Middle frontal gyrus (tissue), 1 donor: ENCODE measurements at regions not wholly inside any gene's neighbourhood (a gene's known extent, or its start where the extent isn't known, plus 50 kb on each side); places are given as distances from the start of the nearest gene placed in this dataset.

Experiments used
- DNase-seq: peaks from one replicate; pipeline ENCODE4 v3.0.0-alpha.2; 2015; ENCODE audit warnings: low spot score; ENCODE audit errors: extremely low spot score

DNA sequence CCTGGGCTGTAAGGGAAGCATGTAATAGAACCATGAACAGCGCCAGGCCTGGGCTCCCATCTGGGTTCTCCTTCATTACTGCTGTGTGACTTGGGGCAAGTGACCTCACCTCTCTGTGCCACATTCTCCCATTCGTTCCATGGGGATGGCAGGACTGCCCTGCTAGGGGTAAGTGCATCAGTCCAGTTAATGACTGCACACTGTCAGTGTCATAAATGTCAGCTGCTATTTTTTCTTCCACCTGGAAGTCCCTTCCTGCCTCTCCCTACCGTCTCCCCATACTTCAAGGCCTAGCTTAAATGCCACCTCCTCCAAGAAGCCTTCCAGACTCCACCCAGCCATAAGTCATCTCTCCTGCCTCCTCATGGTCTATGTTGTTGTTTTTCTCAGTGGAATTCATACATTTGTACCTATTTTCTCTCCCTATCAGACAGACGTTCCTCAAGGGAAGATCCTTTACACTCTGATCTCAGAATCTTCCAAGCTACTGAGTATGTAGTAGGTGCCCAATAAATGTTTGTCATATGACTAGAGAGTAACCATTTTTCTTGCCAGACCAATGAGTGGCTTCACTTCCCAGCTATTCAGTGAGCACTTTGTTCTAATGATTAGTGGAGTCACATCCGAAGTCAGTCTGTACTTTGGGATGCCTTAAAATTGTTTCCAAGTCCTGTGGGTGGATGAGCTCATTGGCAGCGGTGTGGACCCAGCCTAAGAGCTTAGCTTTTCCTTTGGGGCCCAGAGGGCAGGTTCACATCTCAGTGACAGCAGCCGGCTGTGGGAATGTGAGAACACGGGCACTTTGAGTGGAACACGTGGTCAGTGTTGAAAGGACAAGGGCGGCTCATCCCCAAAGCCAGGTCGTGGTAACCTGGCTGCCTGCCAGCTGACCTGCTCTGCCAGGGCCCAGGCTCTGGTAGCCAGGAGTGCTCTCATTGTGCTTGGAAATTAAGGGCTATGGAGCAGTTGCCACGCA, 147.5 kb upstream of the GSE1 start:
- no peak for DNase-seq

DNA sequence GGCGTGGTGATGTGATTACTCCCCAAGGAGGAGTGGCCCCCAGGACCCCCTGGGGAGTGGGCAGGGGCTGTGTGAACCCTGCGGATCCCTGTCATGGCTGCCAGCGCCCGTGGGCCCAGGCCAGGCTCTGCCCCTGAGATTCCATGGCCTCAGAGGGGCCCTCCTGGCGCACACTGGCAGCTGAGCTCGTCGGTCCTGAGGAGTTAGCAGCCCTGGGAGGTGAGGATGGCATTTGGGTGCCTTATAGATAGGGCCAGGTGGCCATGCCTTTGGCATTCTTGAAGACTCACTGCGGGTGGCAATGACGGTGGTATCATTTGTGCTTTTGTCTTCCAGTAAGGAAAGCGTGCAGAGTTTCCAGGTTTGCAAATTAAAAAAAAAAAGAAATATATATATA, 146.8 kb upstream of the GSE1 start:
- no peak for DNase-seq

GRCh38 chr16:85466989-85467388, 146.1 kb upstream of the GSE1 start:
- no peak for DNase-seq

GRCh38 chr16:85469929-85470590, 143.1 kb upstream of the GSE1 start:
- no peak for DNase-seq

DNA sequence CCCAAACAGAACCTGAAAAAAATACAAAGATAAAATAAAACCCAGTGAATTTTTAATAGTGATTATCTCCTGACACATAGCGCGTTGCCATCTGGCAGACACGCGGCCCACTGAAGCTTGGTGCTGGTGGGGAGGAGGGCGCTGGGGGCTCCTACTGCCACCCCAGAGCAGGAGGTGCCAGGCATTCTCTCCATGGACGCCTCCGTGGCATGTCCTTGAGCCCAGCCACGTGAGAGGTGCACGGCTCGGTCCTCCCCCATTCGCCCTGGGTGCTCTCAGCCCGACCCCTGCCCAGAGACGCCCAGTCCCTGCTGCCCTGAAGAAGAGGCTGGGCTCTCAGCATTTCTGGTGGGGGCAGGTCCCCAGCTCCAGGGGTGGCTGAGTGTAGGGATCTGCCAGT, 142.2 kb upstream of the GSE1 start:
- DNase-seq, result no peak

DNA sequence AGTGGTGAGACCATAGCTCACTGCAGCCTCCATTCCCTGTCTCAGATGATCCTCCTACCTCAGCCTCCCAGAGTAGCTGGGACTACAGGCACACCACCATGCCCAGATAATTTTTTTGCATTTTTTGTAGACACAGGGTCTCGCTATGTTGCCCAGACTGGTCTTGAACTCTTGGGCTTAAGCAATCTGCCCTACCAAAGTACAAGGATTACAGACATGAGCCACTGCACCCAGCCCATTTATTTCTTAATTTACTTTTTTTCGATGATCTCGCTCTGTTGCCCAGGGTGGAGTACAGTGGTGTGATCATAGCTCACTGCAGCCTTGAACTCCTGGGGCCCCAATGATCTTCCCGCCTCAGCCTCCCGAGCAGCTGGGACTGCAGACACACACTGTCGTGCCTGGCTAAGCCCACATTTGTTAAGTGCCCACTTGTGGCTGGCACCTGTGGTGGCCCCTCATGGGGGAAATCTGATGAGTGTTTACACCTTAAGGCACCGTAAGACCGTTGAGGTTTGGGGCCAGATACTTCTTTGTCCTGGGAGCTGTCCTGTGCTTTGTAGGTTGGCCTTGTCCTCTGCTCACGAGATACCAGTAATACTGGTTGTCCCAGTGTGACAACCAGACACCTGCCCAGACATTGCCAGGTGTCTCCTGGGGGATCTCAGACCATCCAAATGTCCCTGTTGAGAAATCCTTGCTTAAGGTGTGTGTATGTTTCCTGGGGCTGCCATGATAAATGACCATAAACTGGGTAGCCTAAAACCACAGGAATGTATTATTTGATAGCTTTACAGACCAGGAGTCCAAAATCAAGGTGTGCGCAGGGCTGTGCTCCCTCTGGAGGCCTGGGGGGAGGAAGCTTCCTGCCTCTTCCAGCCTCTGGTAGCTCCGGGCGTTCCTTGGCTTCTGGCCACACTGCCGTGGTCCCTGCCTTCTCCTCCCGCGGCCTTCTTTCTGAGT, 141.4 kb upstream of the GSE1 start:
- no peak for DNase-seq

DNA sequence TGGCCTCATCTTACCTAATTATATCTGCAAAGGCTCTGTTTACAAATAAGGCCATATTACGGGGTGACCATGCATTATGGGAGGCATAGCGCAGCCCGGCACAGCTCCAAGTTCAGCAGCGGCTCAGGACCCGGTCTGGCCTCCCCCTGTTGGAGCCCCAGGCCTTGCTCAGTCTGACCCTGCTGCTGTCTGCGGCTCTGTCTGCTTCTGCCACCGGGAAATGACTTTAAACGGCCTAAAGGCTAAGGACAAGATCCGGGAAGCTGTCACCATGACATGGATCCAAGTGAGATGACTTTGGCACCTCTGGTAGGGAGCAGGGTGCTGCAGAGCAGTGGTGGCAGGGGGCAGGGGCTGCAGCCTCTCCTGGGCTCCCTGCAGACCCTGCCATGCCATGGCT, 140.6 kb upstream of the GSE1 start:
- no peak for DNase-seq

GRCh38 chr16:85473323-85473722, 139.8 kb upstream of the GSE1 start:
- DNase-seq, result no peak

- DNase-seq, result no peak
These were observed 139.1 kb upstream of the GSE1 start for GRCh38 chr16:85473909-85474620.

DNA sequence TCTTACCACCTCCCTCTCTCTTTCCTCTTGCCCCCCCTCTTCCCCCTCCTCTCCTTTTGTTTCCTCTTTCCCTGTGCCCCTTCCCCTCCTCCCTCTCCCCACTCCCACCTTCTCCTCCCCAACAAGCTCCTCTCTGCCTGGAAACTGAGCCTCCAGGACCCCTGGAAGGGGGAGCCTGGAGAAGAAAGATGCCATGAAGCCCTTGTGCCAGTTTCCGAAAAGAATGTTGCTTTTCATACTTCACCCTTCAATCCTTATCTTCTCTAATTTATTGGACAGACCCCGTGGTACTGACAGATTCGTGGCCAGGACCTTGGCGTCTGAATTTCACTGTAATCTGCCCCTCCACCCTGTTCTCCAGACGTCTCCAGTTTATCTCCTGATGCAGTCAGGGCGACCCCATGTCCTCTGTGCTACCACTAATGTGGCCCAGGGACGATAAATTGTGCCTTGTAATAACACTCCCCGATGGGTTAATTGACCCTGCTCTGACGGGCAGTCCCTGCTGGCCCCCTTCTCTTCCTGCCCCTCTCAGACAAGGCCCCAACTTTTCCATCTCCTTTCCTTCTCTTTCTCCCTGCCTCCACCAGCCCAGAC, 138.4 kb upstream of the GSE1 start:
- no peak for DNase-seq

GRCh38 chr16:85475233-85475632, 137.9 kb upstream of the GSE1 start:
- no peak for DNase-seq

- DNase-seq, result no peak
These were observed 137.3 kb upstream of the GSE1 start for GRCh38 chr16:85475691-85476300.

- DNase-seq, result no peak
These were observed 136.7 kb upstream of the GSE1 start for GRCh38 chr16:85476389-85476788.

- DNase-seq, result no peak
These were observed 135.2 kb upstream of the GSE1 start for GRCh38 chr16:85477801-85478363.

DNA sequence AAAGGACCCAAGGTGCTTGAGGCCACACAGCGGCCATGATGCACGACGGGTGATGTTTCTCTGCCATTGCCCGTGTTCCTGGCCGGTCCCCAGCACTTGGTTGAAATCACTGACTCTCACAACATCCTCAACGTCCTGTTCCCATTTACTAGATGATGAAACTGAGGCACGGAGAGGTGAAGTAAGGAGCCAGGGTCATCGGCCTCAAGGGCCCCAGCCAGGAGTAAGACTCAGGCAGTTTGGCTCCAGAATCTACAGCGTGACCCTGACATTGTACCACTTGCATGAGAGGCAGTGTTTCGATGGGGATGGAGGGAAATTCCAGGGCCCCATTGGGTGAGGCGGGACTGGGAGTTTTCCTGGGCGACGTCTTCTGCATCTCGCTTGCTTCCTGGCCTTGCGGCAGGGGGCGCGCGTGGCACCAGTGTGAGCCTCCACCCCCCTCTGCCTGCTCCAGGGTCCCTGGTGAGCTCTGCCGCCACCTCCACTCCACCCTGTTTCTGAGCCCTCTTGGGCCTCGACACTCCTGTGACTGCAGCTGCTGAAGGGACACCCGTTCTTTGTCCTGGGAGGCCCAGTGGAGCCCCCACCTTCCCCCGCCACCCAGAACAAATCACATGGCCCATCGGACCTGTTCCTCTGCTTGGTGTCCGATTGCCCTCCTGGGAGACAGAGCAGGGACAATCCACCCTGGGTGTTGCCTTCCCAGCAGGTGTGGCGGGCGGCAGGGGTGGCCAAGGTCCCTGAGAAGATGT, 133.0 kb upstream of the GSE1 start:
- no peak for DNase-seq

DNA sequence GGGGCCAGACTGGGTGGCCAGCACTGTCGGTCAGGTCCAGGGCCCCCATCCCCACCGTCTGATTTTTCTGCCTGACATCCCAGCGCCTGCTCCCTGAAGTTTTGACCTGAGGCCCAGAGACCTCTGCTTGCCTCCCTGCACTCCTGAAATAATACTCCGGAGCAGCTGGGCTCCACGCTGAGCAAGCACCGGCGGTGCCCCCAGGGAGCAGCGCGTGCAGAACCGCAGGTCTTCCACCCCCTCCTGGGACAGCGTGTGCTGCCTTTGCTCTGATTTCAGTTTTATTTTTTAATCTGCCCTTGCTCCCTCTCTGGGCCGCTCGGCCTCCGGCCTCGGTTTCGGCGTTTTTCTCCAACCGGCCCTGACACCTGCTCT, 132.4 kb upstream of the GSE1 start:
- DNase-seq, result no peak

DNA sequence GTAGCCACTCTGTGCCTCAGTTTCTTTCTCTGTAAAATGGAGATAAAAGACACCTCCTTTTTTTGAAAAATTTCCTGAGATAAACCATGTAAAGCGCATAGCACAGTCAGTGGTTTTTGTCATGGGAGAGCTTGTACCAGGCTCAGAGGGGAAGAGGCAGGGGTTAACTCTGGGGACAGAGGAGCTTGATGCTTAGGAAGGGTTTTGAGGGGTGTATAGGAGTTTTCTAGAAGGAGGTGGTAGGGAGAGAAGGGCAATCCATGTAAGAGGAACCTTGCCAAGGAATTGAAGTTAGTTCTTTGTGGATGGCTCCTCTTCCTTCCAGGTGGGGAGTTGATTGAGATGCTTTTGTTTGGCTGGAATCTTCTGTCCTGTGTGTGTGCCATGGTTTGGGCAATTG, 131.9 kb upstream of the GSE1 start:
- DNase-seq, result no peak

DNA sequence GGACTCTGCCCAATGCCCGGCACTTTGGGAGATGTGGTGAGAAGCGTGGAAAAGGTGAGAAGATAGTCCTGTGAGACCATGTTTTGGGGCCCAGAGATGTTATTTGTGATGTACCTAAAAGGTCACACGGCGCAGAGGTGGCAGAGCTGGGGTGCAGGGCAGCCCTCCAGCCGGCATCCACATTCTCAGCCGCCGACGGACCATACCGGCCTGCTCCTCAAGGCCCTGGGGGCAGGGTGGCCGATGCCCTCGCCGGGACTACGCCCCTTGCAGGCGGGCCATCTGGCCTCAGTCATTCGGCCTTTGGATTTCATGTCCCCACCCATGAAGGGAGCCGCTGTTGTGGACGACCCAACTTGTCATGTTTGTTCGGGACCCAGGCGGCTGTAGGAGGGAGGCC, 131.4 kb upstream of the GSE1 start:
- no peak for DNase-seq

DNA sequence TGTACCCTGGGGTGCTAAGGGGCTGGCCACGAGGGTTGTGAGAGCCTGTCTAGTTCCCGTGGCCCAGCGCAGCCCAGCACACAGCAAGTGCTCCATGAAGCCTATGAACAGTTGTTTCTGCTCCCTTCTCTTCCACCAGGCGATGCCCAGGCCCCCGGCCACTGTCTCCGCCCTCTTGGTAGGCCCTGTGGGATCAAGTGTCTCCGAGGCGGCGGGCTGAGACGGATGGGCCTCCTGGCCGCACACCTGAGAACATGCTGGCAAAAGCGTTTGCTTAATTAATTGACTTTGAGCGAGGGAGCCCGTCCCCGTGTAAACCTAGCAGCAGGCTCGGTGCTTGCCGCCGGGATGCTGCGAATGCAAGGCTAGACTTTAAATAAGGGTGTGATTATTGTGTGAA, 129.7 kb upstream of the GSE1 start:
- DNase-seq, result no peak
